Tibial nerve (tissue), 4 donors: ENCODE measurements at regions not wholly inside any gene's neighbourhood (a gene's known extent, or its start where the extent isn't known, plus 50 kb on each side); places are given as distances from the start of the nearest gene placed in this dataset.

Source experiments
- EP300 ChIP-seq, 2 donors: sonication (generic); formaldehyde crosslinking; IDR thresholded peaks; one replicate each; pipeline ENCODE4 v1.6.1; 2017; ENCODE audit warnings: antibody characterized with exemption in 2 of 2, mild to moderate bottlenecking in 1 of 2
- POLR2A ChIP-seq, 2 donors: fragments of 450-650 bp; IDR thresholded peaks; one replicate each; pipeline ENCODE4 v1.6.1; 2017; ENCODE audit warnings: antibody characterized with exemption in 2 of 2, mild to moderate bottlenecking in 2 of 2, moderate library complexity in 2 of 2
- TF ChIP-seq, protein P1 (sequence below), 5 experiments: fragments of 200-600 bp in 3 of 5; fragments of 450-650 bp in 2 of 5; sonication (generic) in 3 of 5; IDR thresholded peaks; one replicate each; pipeline ENCODE4 v1.5.1; 2016 to 2019; ENCODE audit warnings: antibody characterized with exemption in 5 of 5, mild to moderate bottlenecking in 3 of 5, moderate library complexity in 2 of 5

DNA sequence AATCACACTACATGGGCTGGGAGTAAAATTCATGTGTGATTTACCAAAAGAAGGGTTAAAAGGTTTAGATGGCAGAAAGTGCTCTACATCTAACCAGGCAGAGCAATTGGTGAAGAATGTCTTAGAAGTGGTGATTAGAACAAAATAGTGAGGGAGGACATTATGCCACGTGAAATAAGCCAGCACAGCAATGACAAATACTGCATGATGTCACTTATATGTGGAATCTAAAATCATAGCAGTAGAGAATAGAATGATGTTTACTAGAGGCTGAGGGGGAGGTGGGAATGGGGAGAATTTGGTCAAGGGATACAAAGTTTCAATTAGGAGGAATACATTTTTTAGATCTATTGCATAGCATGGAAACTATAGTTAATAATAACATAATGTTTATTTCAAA lies 253.3 kb downstream of the KCNS3 start:
- TF ChIP-seq POLR2A (IDR thresholded peaks at IDR 0.05) (no peak), EP300 (IDR thresholded peaks at IDR 0.05) (no peak)
- TF ChIP-seq, protein P1, sequence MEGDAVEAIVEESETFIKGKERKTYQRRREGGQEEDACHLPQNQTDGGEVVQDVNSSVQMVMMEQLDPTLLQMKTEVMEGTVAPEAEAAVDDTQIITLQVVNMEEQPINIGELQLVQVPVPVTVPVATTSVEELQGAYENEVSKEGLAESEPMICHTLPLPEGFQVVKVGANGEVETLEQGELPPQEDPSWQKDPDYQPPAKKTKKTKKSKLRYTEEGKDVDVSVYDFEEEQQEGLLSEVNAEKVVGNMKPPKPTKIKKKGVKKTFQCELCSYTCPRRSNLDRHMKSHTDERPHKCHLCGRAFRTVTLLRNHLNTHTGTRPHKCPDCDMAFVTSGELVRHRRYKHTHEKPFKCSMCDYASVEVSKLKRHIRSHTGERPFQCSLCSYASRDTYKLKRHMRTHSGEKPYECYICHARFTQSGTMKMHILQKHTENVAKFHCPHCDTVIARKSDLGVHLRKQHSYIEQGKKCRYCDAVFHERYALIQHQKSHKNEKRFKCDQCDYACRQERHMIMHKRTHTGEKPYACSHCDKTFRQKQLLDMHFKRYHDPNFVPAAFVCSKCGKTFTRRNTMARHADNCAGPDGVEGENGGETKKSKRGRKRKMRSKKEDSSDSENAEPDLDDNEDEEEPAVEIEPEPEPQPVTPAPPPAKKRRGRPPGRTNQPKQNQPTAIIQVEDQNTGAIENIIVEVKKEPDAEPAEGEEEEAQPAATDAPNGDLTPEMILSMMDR (IDR thresholded peaks at IDR 0.05): no peak
